ENCODE measurements at regions not wholly inside any gene's neighbourhood (a gene's known extent, or its start where the extent isn't known, plus 50 kb on each side); places are given as distances from the start of the nearest gene placed in this dataset.

GRCh38 chr10:88161070-88161469, 297.6 kb downstream of the PTEN start:
- TF ChIP-seq, protein P1, sequence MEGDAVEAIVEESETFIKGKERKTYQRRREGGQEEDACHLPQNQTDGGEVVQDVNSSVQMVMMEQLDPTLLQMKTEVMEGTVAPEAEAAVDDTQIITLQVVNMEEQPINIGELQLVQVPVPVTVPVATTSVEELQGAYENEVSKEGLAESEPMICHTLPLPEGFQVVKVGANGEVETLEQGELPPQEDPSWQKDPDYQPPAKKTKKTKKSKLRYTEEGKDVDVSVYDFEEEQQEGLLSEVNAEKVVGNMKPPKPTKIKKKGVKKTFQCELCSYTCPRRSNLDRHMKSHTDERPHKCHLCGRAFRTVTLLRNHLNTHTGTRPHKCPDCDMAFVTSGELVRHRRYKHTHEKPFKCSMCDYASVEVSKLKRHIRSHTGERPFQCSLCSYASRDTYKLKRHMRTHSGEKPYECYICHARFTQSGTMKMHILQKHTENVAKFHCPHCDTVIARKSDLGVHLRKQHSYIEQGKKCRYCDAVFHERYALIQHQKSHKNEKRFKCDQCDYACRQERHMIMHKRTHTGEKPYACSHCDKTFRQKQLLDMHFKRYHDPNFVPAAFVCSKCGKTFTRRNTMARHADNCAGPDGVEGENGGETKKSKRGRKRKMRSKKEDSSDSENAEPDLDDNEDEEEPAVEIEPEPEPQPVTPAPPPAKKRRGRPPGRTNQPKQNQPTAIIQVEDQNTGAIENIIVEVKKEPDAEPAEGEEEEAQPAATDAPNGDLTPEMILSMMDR (optimal IDR thresholded peaks at IDR 0.05 in 1 of 3, IDR thresholded peaks at IDR 0.05 in 1 of 3, conservative IDR thresholded peaks at IDR 0.05 in 1 of 3; ENCODE audit: extremely low read depth in 1 of 3, insufficient read depth in 2 of 3, low read length in 3 of 3) = no peak
- TF ChIP-seq EZH2 (IDR thresholded peaks at IDR 0.05; ENCODE audit: low read length) = no peak
